HEK293 (cell line): ENCODE measurements at regions not wholly inside any gene's neighbourhood (a gene's known extent, or its start where the extent isn't known, plus 50 kb on each side); places are given as distances from the start of the nearest gene placed in this dataset.

Experiments
- CTCF ChIP-seq: fragments of 450-650 bp; formaldehyde crosslinking; IDR thresholded peaks from 2 replicates; pipeline ENCODE4 v1.5.1; 2016; ENCODE audit warnings: missing biosample characterization, missing genetic modification characterization
- TCF7L2 ChIP-seq: IDR thresholded peaks from 2 replicates; pipeline ENCODE4 v1.6.1; 2011; ENCODE audit warnings: low read depth, mild to moderate bottlenecking, inconsistent platforms, low read length, moderate library complexity, borderline replicate concordance
- ZBTB11 ChIP-seq: fragments of 450-650 bp; formaldehyde crosslinking; conservative IDR thresholded peaks from 2 replicates; pipeline ENCODE4 v1.5.1; 2016; ENCODE audit warnings: low read depth, missing biosample characterization, missing genetic modification characterization
- ZEB2 ChIP-seq: fragments of 450-650 bp; formaldehyde crosslinking; IDR thresholded peaks from 2 replicates; pipeline ENCODE4 v1.5.1; 2016; ENCODE audit warnings: missing biosample characterization, missing genetic modification characterization
- ZNF133 ChIP-seq: fragments of 450-650 bp; formaldehyde crosslinking; IDR thresholded peaks from 2 replicates; pipeline ENCODE4 v1.5.1; 2016; ENCODE audit warnings: missing biosample characterization, missing genetic modification characterization
- ZNF274 ChIP-seq, 2 experiments: fragments of 200-500 bp in 1 of 2; fragments of 450-650 bp in 1 of 2; sonication (Bioruptor generic) in 1 of 2; formaldehyde crosslinking in 1 of 2; IDR thresholded peaks; 2 replicates each; pipeline versions ENCODE4 v1.5.1 to v1.6.1; 2014 to 2016; ENCODE audit warnings: borderline replicate concordance in 1 of 2, inconsistent platforms in 1 of 2, low read length in 1 of 2, missing biosample characterization in 1 of 2, missing genetic modification characterization in 1 of 2
- ZNF302 ChIP-seq: fragments of 450-650 bp; formaldehyde crosslinking; IDR thresholded peaks from 2 replicates; pipeline ENCODE4 v1.5.1; 2016; ENCODE audit warnings: missing biosample characterization, missing genetic modification characterization, low read depth
- ZNF416 ChIP-seq: fragments of 450-650 bp; formaldehyde crosslinking; IDR thresholded peaks from 2 replicates; pipeline ENCODE4 v1.5.1; 2016; ENCODE audit warnings: missing biosample characterization, missing genetic modification characterization
- ZNF514 ChIP-seq: fragments of 450-650 bp; formaldehyde crosslinking; IDR thresholded peaks from 2 replicates; pipeline ENCODE4 v1.5.1; 2016; ENCODE audit warnings: missing biosample characterization, missing genetic modification characterization
- ZNF692 ChIP-seq: fragments of 450-650 bp; formaldehyde crosslinking; IDR thresholded peaks from 2 replicates; pipeline ENCODE4 v1.5.1; 2016; ENCODE audit warnings: missing biosample characterization, missing genetic modification characterization
- ZNF747 ChIP-seq: fragments of 450-650 bp; formaldehyde crosslinking; IDR thresholded peaks from 2 replicates; pipeline ENCODE4 v1.5.1; 2016; ENCODE audit warnings: missing biosample characterization, missing genetic modification characterization
- TF ChIP-seq, protein P1 (sequence below): fragments of 450-650 bp; formaldehyde crosslinking; IDR thresholded peaks from 2 replicates; pipeline ENCODE4 v1.5.1; 2016; ENCODE audit warnings: missing biosample characterization, missing genetic modification characterization, low read depth

DNA sequence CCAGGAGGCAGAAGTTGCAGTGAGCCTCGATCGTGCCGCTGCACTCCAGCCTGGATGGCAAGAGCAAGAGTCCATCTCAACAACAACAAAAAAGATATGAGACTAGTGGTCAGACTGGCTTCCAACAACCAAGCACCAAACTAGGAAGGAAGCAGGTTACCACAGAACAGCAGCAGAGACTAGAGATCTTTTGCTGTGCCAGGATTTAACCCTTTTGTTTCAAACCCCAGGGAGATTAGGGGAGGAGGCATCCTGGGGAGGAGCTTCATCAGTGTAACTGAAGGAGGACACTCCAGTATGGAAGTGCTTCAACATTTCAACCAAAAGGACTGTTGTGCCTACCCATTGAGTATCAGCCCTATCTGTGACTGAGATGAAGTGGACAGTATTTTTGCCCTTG is 240.3 kb downstream of the ZIC1 start:
- no peak for TF ChIP-seq ZBTB11 (tag by site-specific recombination)
- no peak for TF ChIP-seq ZNF133
- TF ChIP-seq ZNF274 (IDR thresholded peaks at IDR 0.05; ENCODE audit: low read length) = no peak
- no peak for TF ChIP-seq ZNF274 (tag by site-specific recombination; IDR thresholded peaks at IDR 0.05; ENCODE audit: borderline replicate concordance)
- TF ChIP-seq CTCF = no peak
- no peak for TF ChIP-seq TCF7L2
- TF ChIP-seq ZNF416 = no peak
- no peak for TF ChIP-seq ZNF514 (tag by site-specific recombination)
- no peak for TF ChIP-seq ZNF692
- no peak for TF ChIP-seq ZNF747 (tag by site-specific recombination)
- TF ChIP-seq, protein P1, sequence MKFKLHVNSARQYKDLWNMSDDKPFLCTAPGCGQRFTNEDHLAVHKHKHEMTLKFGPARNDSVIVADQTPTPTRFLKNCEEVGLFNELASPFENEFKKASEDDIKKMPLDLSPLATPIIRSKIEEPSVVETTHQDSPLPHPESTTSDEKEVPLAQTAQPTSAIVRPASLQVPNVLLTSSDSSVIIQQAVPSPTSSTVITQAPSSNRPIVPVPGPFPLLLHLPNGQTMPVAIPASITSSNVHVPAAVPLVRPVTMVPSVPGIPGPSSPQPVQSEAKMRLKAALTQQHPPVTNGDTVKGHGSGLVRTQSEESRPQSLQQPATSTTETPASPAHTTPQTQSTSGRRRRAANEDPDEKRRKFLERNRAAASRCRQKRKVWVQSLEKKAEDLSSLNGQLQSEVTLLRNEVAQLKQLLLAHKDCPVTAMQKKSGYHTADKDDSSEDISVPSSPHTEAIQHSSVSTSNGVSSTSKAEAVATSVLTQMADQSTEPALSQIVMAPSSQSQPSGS (tag by site-specific recombination) = no peak
- no peak for TF ChIP-seq ZEB2
- TF ChIP-seq ZNF302 (tag by site-specific recombination) = no peak
